ENCODE measurements at regions not wholly inside any gene's neighbourhood (a gene's known extent, or its start where the extent isn't known, plus 50 kb on each side); places are given as distances from the start of the nearest gene placed in this dataset.

- H3K27ac Mint-ChIP-seq: no peak overlapping the region
- no peak overlapping the region for H3K4me3 ChIP-seq (ENCODE audit: low read length)
- H3K27me3 Mint-ChIP-seq: peaks cover 5 to 27% (median 22%) of the 10 kb centered on the region in 5 donors
- H3K36me3 ChIP-seq (ENCODE audit: control insufficient read depth in 2 of 3, insufficient read depth in 3 of 3, low read length in 3 of 3): no peaks in the 10 kb centered on the region
- H3K4me3 Mint-ChIP-seq: no peak overlapping the region
- H3K36me3 Mint-ChIP-seq: no peaks in the 10 kb centered on the region
- H3K27me3 ChIP-seq (ENCODE audit: control insufficient read depth in 2 of 2, insufficient read depth in 2 of 2, low read length in 2 of 2): no peaks in the 10 kb centered on the region
- ATAC-seq (no peak), DNase-seq (no peak)
- no peak overlapping the region for H3K27ac ChIP-seq (ENCODE audit: low read depth, low read length)
- H3K4me1 ChIP-seq (ENCODE audit: control insufficient read depth in 2 of 2, insufficient read depth in 2 of 2, low read length in 2 of 2): no peaks in the 10 kb centered on the region
- CTCF ChIA-PET: interaction anchor here (0.6 kb wide), 1 partner anchor 33 kb away, joined by 4 read pairs; no protein-coding TSS in a partner anchor
- no peaks in the 10 kb centered on the region for H3K4me1 Mint-ChIP-seq
- POLR2A ChIA-PET: no interaction called here
- intact Hi-C loops (cut with micrococcal nuclease): no loop called here
- H3K9me3 Mint-ChIP-seq: no peaks in the 10 kb centered on the region
- no peaks in the 10 kb centered on the region for H3K9me3 ChIP-seq (ENCODE audit: control insufficient read depth in 2 of 3, low read length in 3 of 3)
Observed at GRCh38 chr6:7674291-7674690, 51.6 kb upstream of the BMP6 start.

DNA sequence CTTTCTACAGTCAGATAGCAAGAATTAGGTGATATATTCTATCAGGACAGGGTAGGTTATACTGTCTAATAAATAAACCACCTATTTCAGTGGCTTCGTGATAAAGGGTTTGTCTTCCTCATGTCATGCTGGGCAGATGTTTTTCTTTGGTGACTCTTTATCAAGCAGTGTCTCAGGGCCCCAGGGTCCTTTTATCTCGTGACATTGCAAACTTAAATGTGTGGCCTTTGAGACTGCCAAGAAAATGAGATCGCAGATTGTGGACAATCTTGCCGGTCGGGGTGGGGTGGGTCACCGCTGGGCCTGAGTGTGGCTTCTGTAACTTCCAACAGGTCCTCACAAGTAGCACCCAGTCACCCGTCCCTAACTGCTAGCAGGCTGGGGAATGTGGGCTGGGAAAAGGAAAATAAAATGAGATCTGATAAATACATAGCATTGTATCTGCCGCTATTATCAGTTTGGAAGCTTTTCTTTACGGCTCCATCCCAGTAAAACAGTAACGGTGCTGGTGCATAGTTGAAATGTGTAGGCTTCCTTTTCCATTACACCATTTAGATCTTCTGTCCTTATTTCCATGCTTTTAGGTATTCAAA, 50.5 kb upstream of the BMP6 start:
- CTCF ChIA-PET: no interaction called here
- no peak for DNase-seq
- POLR2A ChIA-PET: no interaction called here
- H3K36me3 Mint-ChIP-seq: no peaks in the 10 kb centered on the region
- no peaks in the 10 kb centered on the region for H3K36me3 ChIP-seq (ENCODE audit: control insufficient read depth in 2 of 3, insufficient read depth in 3 of 3, low read length in 3 of 3)
- peaks cover 5 to 37% (median 22%) of the 10 kb centered on the region in 5 donors for H3K27me3 Mint-ChIP-seq
- no peaks in the 10 kb centered on the region for H3K9me3 ChIP-seq (ENCODE audit: control insufficient read depth in 2 of 3, low read length in 3 of 3)
- H3K4me1 ChIP-seq (ENCODE audit: control insufficient read depth in 2 of 2, insufficient read depth in 2 of 2, low read length in 2 of 2): no peaks in the 10 kb centered on the region
- no peak for ATAC-seq
- no peak overlapping the region for H3K27ac Mint-ChIP-seq
- H3K9me3 Mint-ChIP-seq: no peaks in the 10 kb centered on the region
- H3K4me3 ChIP-seq (ENCODE audit: low read length): no peak overlapping the region
- H3K27ac ChIP-seq (ENCODE audit: low read depth, low read length): no peak overlapping the region
- intact Hi-C loops (cut with micrococcal nuclease): no loop called here
- H3K27me3 ChIP-seq (ENCODE audit: control insufficient read depth in 2 of 2, insufficient read depth in 2 of 2, low read length in 2 of 2): no peaks in the 10 kb centered on the region
- no peaks in the 10 kb centered on the region for H3K4me1 Mint-ChIP-seq
- no peak overlapping the region for H3K4me3 Mint-ChIP-seq
